ENCODE measurements at regions not wholly inside any gene's neighbourhood (a gene's known extent, or its start where the extent isn't known, plus 50 kb on each side); places are given as distances from the start of the nearest gene placed in this dataset.

GRCh38 chr2:37867166-37867565 is 57.9 kb upstream of the RMDN2 start:
- Histone ChIP-seq H3K36me3 (replicated peaks) (no peaks in the 10 kb centered on the region), H3K9me3 (no peaks in the 10 kb centered on the region), H3K4me3 (no peak overlapping the region), H3K4me1 (no peaks in the 10 kb centered on the region), H3K27me3 (ENCODE audit: low read depth) (0 out of 2 replicates have a peak, but pooled peaks cover 2% of the 10 kb centered on the region)
- in situ Hi-C loops (cut with MboI; ENCODE audit: low sequenced_read_pairs) = no loop called here
- no peak for DNase-seq (ENCODE audit: low spot score in 2 of 2)

GRCh38 chr2:37868866-37869265 is 56.2 kb upstream of the RMDN2 start:
- Histone ChIP-seq H3K4me1 (no peaks in the 10 kb centered on the region), H3K27me3 (ENCODE audit: low read depth) (0 out of 2 replicates have a peak, but pooled peaks cover 2% of the 10 kb centered on the region), H3K36me3 (replicated peaks) (no peaks in the 10 kb centered on the region), H3K4me3 (no peak overlapping the region), H3K9me3 (no peaks in the 10 kb centered on the region)
- in situ Hi-C loops (cut with MboI; ENCODE audit: low sequenced_read_pairs) = no loop called here
- no peak for DNase-seq (ENCODE audit: low spot score in 2 of 2)

- Histone ChIP-seq H3K4me1 (no peaks in the 10 kb centered on the region), H3K4me3 (no peak overlapping the region), H3K9me3 (no peaks in the 10 kb centered on the region), H3K36me3 (replicated peaks) (no peaks in the 10 kb centered on the region), H3K27me3 (ENCODE audit: low read depth) (0 out of 2 replicates have a peak, but pooled peaks cover 2% of the 10 kb centered on the region)
- no peak for DNase-seq (ENCODE audit: low spot score in 2 of 2)
- in situ Hi-C loops (cut with MboI; ENCODE audit: low sequenced_read_pairs) = no loop called here
Measured at GRCh38 chr2:37869304-37869703, 55.8 kb upstream of the RMDN2 start.

GRCh38 chr2:37869771-37870170 is 55.3 kb upstream of the RMDN2 start:
- Histone ChIP-seq H3K27me3 (ENCODE audit: low read depth) (0 out of 2 replicates have a peak, but pooled peaks cover 2% of the 10 kb centered on the region), H3K4me1 (no peaks in the 10 kb centered on the region), H3K9me3 (no peaks in the 10 kb centered on the region), H3K36me3 (replicated peaks) (no peaks in the 10 kb centered on the region), H3K4me3 (no peak overlapping the region)
- DNase-seq (ENCODE audit: low spot score in 2 of 2) = no peak
- in situ Hi-C loops (cut with MboI; ENCODE audit: low sequenced_read_pairs) = loop anchor here (10.0 kb wide), 1 partner anchor 475 kb away; no protein-coding TSS in a partner anchor

GRCh38 chr2:37870829-37871228 is 54.3 kb upstream of the RMDN2 start:
- no peaks in the 10 kb centered on the region for H3K9me3 ChIP-seq
- H3K4me3 ChIP-seq = no peak overlapping the region
- in situ Hi-C loops (cut with MboI; ENCODE audit: low sequenced_read_pairs) = loop anchor here (10.0 kb wide), 1 partner anchor 476 kb away; no protein-coding TSS in a partner anchor
- DNase-seq (ENCODE audit: low spot score in 2 of 2) = no peak
- H3K36me3 ChIP-seq (replicated peaks) = no peaks in the 10 kb centered on the region
- 0 out of 2 replicates have a peak, but pooled peaks cover 2% of the 10 kb centered on the region for H3K27me3 ChIP-seq (ENCODE audit: low read depth)
- H3K4me1 ChIP-seq = no peaks in the 10 kb centered on the region

- in situ Hi-C loops (cut with MboI; ENCODE audit: low sequenced_read_pairs) = loop anchor here (10.0 kb wide), 1 partner anchor 477 kb away; no protein-coding TSS in a partner anchor
- Histone ChIP-seq H3K27me3 (ENCODE audit: low read depth) (no peaks in the 10 kb centered on the region), H3K4me1 (no peaks in the 10 kb centered on the region), H3K4me3 (no peak overlapping the region), H3K36me3 (replicated peaks) (no peaks in the 10 kb centered on the region), H3K9me3 (no peaks in the 10 kb centered on the region)
- no peak for DNase-seq (ENCODE audit: low spot score in 2 of 2)
Measured at GRCh38 chr2:37871456-37872191, 53.5 kb upstream of the RMDN2 start.

- Histone ChIP-seq H3K4me1 (no peaks in the 10 kb centered on the region), H3K9me3 (no peaks in the 10 kb centered on the region), H3K27me3 (ENCODE audit: low read depth) (no peaks in the 10 kb centered on the region), H3K36me3 (replicated peaks) (no peaks in the 10 kb centered on the region), H3K4me3 (no peak overlapping the region)
- DNase-seq (ENCODE audit: low spot score in 2 of 2) = no peak
- in situ Hi-C loops (cut with MboI; ENCODE audit: low sequenced_read_pairs) = loop anchor here (10.0 kb wide), 1 partner anchor 477 kb away; no protein-coding TSS in a partner anchor
Measured at GRCh38 chr2:37872192-37872750, 52.8 kb upstream of the RMDN2 start.

- Histone ChIP-seq H3K27me3 (ENCODE audit: low read depth) (no peaks in the 10 kb centered on the region), H3K9me3 (no peaks in the 10 kb centered on the region), H3K4me3 (no peak overlapping the region), H3K4me1 (no peaks in the 10 kb centered on the region), H3K36me3 (replicated peaks) (no peaks in the 10 kb centered on the region)
- in situ Hi-C loops (cut with MboI; ENCODE audit: low sequenced_read_pairs) = loop anchor here (10.0 kb wide), 1 partner anchor 478 kb away; no protein-coding TSS in a partner anchor
- no peak for DNase-seq (ENCODE audit: low spot score in 2 of 2)
Measured at GRCh38 chr2:37873229-37873628, 51.9 kb upstream of the RMDN2 start.

GRCh38 chr2:37873749-37874330 is 51.2 kb upstream of the RMDN2 start:
- in situ Hi-C loops (cut with MboI; ENCODE audit: low sequenced_read_pairs) = loop anchor here (10.0 kb wide), 1 partner anchor 479 kb away; no protein-coding TSS in a partner anchor
- no peaks in the 10 kb centered on the region for H3K36me3 ChIP-seq (replicated peaks)
- H3K4me3 ChIP-seq = no peak overlapping the region
- no peaks in the 10 kb centered on the region for H3K4me1 ChIP-seq
- H3K27me3 ChIP-seq (ENCODE audit: low read depth) = no peaks in the 10 kb centered on the region
- H3K9me3 ChIP-seq = no peaks in the 10 kb centered on the region
- DNase-seq (ENCODE audit: low spot score in 2 of 2) = no peak

GRCh38 chr2:37874470-37874869 is 50.6 kb upstream of the RMDN2 start:
- in situ Hi-C loops (cut with MboI; ENCODE audit: low sequenced_read_pairs) = loop anchor here (10.0 kb wide), 1 partner anchor 480 kb away; no protein-coding TSS in a partner anchor
- H3K9me3 ChIP-seq = no peaks in the 10 kb centered on the region
- no peaks in the 10 kb centered on the region for H3K36me3 ChIP-seq (replicated peaks)
- H3K27me3 ChIP-seq (ENCODE audit: low read depth) = no peaks in the 10 kb centered on the region
- DNase-seq (ENCODE audit: low spot score in 2 of 2) = no peak
- no peaks in the 10 kb centered on the region for H3K4me1 ChIP-seq
- no peak overlapping the region for H3K4me3 ChIP-seq

Measured in HAP-1 (cell line).